Spleen (tissue), 11 donors: ENCODE measurements at regions not wholly inside any gene's neighbourhood (a gene's known extent, or its start where the extent isn't known, plus 50 kb on each side); places are given as distances from the start of the nearest gene placed in this dataset.

Source experiments
- DNase-seq: peaks from one replicate; pipeline ENCODE4 v3.0.0-alpha.2; 2020
- H3K27ac ChIP-seq, 8 donors: fragments of 200-600 bp; sonication (generic) in 7 of 8; 1 replicate in 4 of 8; 2 replicates in 4 of 8; pipeline versions ENCODE4 v1.5.0 to v1.8.0; 2016 to 2021; ENCODE audit warnings: inconsistent platforms in 4 of 8, mild to moderate bottlenecking in 4 of 8, moderate library complexity in 1 of 8
- H3K27me3 ChIP-seq, 7 donors: fragments of 200-600 bp; sonication (generic) in 6 of 7; replicated peaks in 1 of 7; 1 replicate in 4 of 7; 2 replicates in 3 of 7; pipeline versions ENCODE4 v1.5.0 to v1.8.0; 2016 to 2021; ENCODE audit warnings: inconsistent platforms in 3 of 7, mild to moderate bottlenecking in 1 of 7
- H3K36me3 ChIP-seq, 6 donors: fragments of 200-600 bp; sonication (generic) in 5 of 6; 1 replicate in 4 of 6; 2 replicates in 2 of 6; pipeline versions ENCODE4 v1.5.0 to v1.8.0; 2016 to 2021; ENCODE audit warnings: inconsistent platforms in 2 of 6
- H3K4me1 ChIP-seq, 6 donors: fragments of 200-600 bp; sonication (generic) in 5 of 6; 1 replicate in 3 of 6; 2 replicates in 3 of 6; pipeline versions ENCODE4 v1.5.0 to v1.8.0; 2016 to 2021; ENCODE audit warnings: inconsistent platforms in 3 of 6
- H3K4me3 ChIP-seq, 8 donors: fragments of 200-600 bp; sonication (generic) in 7 of 8; 1 replicate in 4 of 8; 2 replicates in 4 of 8; pipeline versions ENCODE4 v1.5.0 to v1.8.0; 2016 to 2021; ENCODE audit warnings: inconsistent platforms in 4 of 8, mild to moderate bottlenecking in 4 of 8, moderate library complexity in 2 of 8
- H3K9me3 ChIP-seq, 8 donors: fragments of 200-600 bp; sonication (generic) in 7 of 8; 1 replicate in 4 of 8; 2 replicates in 4 of 8; pipeline versions ENCODE4 v1.5.0 to v1.8.0; 2016 to 2021; ENCODE audit warnings: inconsistent platforms in 4 of 8
- CTCF ChIP-seq, 11 experiments: fragments of 200-600 bp in 7 of 11; fragments of 450-650 bp in 4 of 11; sonication (generic) in 4 of 11; IDR thresholded peaks in 8 of 11; conservative IDR thresholded peaks in 3 of 11; 1 replicate in 7 of 11; 2 replicates in 4 of 11; pipeline versions ENCODE4 v1.4.0 to v1.8.0; 2016 to 2021; ENCODE audit warnings: antibody characterized with exemption in 11 of 11, inconsistent platforms in 4 of 11, mild to moderate bottlenecking in 1 of 11
- POLR2A ChIP-seq, 3 donors: fragments of 450-650 bp; IDR thresholded peaks; one replicate each; pipeline ENCODE4 v1.5.1; 2017; ENCODE audit warnings: antibody characterized with exemption in 3 of 3, mild to moderate bottlenecking in 1 of 3
- POLR2AphosphoS5 ChIP-seq, 3 donors: sonication (generic); formaldehyde crosslinking; IDR thresholded peaks; one replicate each; pipeline ENCODE4 v1.5.1; 2017; ENCODE audit warnings: antibody characterized with exemption in 3 of 3
- WGBS, 5 donors: extraction: QIAGEN DNeasy Blood & Tissue Kit in 3 of 5; methylation state at CpG; one replicate each; pipeline versions ENCODE4 v1.1.5 to v1.1.7; 2013 to 2018; 5-methylcytosine and 5-hydroxymethylcytosine counted together
- intact Hi-C: fragments of 100-400 bp; cut with DNase I; formaldehyde crosslinking; loops from one replicate; pipeline ENCODE4 v1.15.0; 2023; ENCODE audit warnings: low total_unique reads
- donor health status: healthy with polysubstance abuse.
- donor health status: DM: no; HTN: no; CAD: no; lungs with moderate emphysema.
- donor health status: DM: no; HTN: no; CAD: no.
- donor health status: Bipolar disorder and iron deficiency.
- donor health status: healthy.
- donor health status: DM: no; HTN: no; CAD: no.
- donor health status: DM: yes; HTN: yes; CAD: no.

GRCh38 chr6:139659711-139660110 lies 285.3 kb upstream of the CITED2 start:
- Histone ChIP-seq H3K36me3 (no peaks in the 10 kb centered on the region), H3K27ac (no peak overlapping the region), H3K27me3 (no peaks in the 10 kb centered on the region), H3K4me1 (no peaks in the 10 kb centered on the region), H3K4me3 (no peak overlapping the region), H3K9me3 (peaks cover 0 to 15% (median 12%) of the 10 kb centered on the region in 8 donors)
- TF ChIP-seq CTCF (IDR thresholded peaks at IDR 0.05 in 8 of 11, conservative IDR thresholded peaks at IDR 0.05 in 3 of 11) (no peak), POLR2A (IDR thresholded peaks at IDR 0.05) (no peak), POLR2AphosphoS5 (IDR thresholded peaks at IDR 0.05) (no peak)
- 81 to 94% (median 86%) methylated on average over 2 of the region's 2 CpGs for WGBS, 5 donors
- no peak for DNase-seq
- intact Hi-C loops: no loop called here

GRCh38 chr6:139659196-139659595 lies 284.7 kb upstream of the CITED2 start:
- H3K36me3 ChIP-seq: no peaks in the 10 kb centered on the region
- H3K4me1 ChIP-seq: no peaks in the 10 kb centered on the region
- no peak for DNase-seq
- H3K4me3 ChIP-seq: no peak overlapping the region
- H3K27me3 ChIP-seq: no peaks in the 10 kb centered on the region
- 83 to 98% (median 89%) methylated on average over 3 of the region's 3 CpGs for WGBS, 5 donors
- H3K9me3 ChIP-seq: peaks cover 0 to 10% (median 8%) of the 10 kb centered on the region in 8 donors
- H3K27ac ChIP-seq: no peak overlapping the region
- intact Hi-C loops: no loop called here
- TF ChIP-seq CTCF (IDR thresholded peaks at IDR 0.05 in 8 of 11, conservative IDR thresholded peaks at IDR 0.05 in 3 of 11): no peak
- TF ChIP-seq POLR2A (IDR thresholded peaks at IDR 0.05): no peak
- TF ChIP-seq POLR2AphosphoS5 (IDR thresholded peaks at IDR 0.05): no peak

GRCh38 chr6:139657119-139657518 lies 282.7 kb upstream of the CITED2 start:
- H3K9me3 ChIP-seq: no peaks in the 10 kb centered on the region
- no peaks in the 10 kb centered on the region for H3K36me3 ChIP-seq
- no peak overlapping the region for H3K27ac ChIP-seq
- no peak for DNase-seq
- TF ChIP-seq CTCF (IDR thresholded peaks at IDR 0.05 in 8 of 11, conservative IDR thresholded peaks at IDR 0.05 in 3 of 11): no peak
- no peak for TF ChIP-seq POLR2AphosphoS5 (IDR thresholded peaks at IDR 0.05)
- TF ChIP-seq POLR2A (IDR thresholded peaks at IDR 0.05): no peak
- H3K4me1 ChIP-seq: no peaks in the 10 kb centered on the region
- 91 to 98% (median 97%) methylated on average over 1 of the region's 1 CpG for WGBS, 5 donors
- intact Hi-C loops: no loop called here
- H3K27me3 ChIP-seq: no peaks in the 10 kb centered on the region
- no peak overlapping the region for H3K4me3 ChIP-seq

GRCh38 chr6:139655783-139656705 lies 281.6 kb upstream of the CITED2 start:
- TF ChIP-seq CTCF (IDR thresholded peaks at IDR 0.05 in 8 of 11, conservative IDR thresholded peaks at IDR 0.05 in 3 of 11) (no peak), POLR2AphosphoS5 (IDR thresholded peaks at IDR 0.05) (no peak), POLR2A (IDR thresholded peaks at IDR 0.05) (no peak)
- H3K27me3 ChIP-seq: no peaks in the 10 kb centered on the region
- H3K9me3 ChIP-seq: no peaks in the 10 kb centered on the region
- H3K36me3 ChIP-seq: no peaks in the 10 kb centered on the region
- intact Hi-C loops: no loop called here
- DNase-seq: no peak
- WGBS, 5 donors: 75 to 89% (median 84%) methylated on average over 5 of the region's 5 CpGs
- no peak overlapping the region for H3K27ac ChIP-seq
- H3K4me1 ChIP-seq: no peaks in the 10 kb centered on the region
- H3K4me3 ChIP-seq: no peak overlapping the region
